WTC11 (cell line): ENCODE measurements at regions not wholly inside any gene's neighbourhood (a gene's known extent, or its start where the extent isn't known, plus 50 kb on each side); places are given as distances from the start of the nearest gene placed in this dataset.
A peak's percentile ranks its signal among the peaks of the same experiment; 100 is the strongest.

Experiments used
- ATAC-seq: fragments of 200-7000 bp; cut with Tn5 transposase; 2 replicates; pipeline ENCODE4 v1.10.0; 2021; ENCODE audit warnings: mild to moderate bottlenecking, moderate library complexity
- CTCF ChIA-PET: fragments of 300-600 bp; sonication (Branson Sonifier 250); formaldehyde crosslinking; loops from one replicate; lab custom pipeline; 2021; ENCODE audit warnings: antibody characterized with exemption; lab: Charles Lee
- POLR2A ChIA-PET: fragments of 350-600 bp; sonication (Branson Sonifier 250); formaldehyde crosslinking; loops from one replicate; lab custom pipeline; 2021; ENCODE audit warnings: antibody characterized with exemption; lab: Charles Lee
- DNase-seq: peaks from one replicate; pipeline ENCODE4 v3.0.0; 2021; ENCODE audit warnings: low spot score
- H3K27ac Mint-ChIP-seq: 2 replicates; pipeline ENCODE4 v1.8.0; 2021; ENCODE audit warnings: mixed read lengths
- H3K27me3 Mint-ChIP-seq: 2 replicates; pipeline ENCODE4 v1.8.0; 2021; ENCODE audit warnings: low read depth, mild to moderate bottlenecking, moderate library complexity, mixed read lengths
- H3K36me3 Mint-ChIP-seq: 2 replicates; pipeline ENCODE4 v1.8.0; 2021; ENCODE audit warnings: mixed read lengths
- H3K4me1 Mint-ChIP-seq: 2 replicates; pipeline ENCODE4 v1.8.0; 2022; ENCODE audit warnings: mixed read lengths
- H3K4me3 Mint-ChIP-seq: 2 replicates; pipeline ENCODE4 v1.8.0; 2021; ENCODE audit warnings: mild to moderate bottlenecking, moderate library complexity, mixed read lengths
- H3K9me3 Mint-ChIP-seq: 2 replicates; pipeline ENCODE4 v1.8.0; 2021; ENCODE audit warnings: mixed read lengths
- CREB1 ChIP-seq: sonication (generic); formaldehyde crosslinking; IDR thresholded peaks from 2 replicates; pipeline ENCODE4 v1.8.0; 2023; ENCODE audit warnings: mild to moderate bottlenecking, missing genetic modification reagents
- ERG ChIP-seq: fragments of 250-450 bp; sonication (Bioruptor Pico); IDR thresholded peaks from 2 replicates; pipeline ENCODE4 v1.8.0; 2021; ENCODE audit warnings: mild to moderate bottlenecking
- ESRRA ChIP-seq: sonication (generic); formaldehyde crosslinking; IDR thresholded peaks from 2 replicates; pipeline ENCODE4 v1.8.1; 2022; ENCODE audit warnings: mild to moderate bottlenecking, missing genetic modification reagents, borderline replicate concordance
- ETV6 ChIP-seq: sonication (generic); formaldehyde crosslinking; IDR thresholded peaks from 2 replicates; pipeline ENCODE4 v1.8.1; 2022; ENCODE audit warnings: mild to moderate bottlenecking, missing genetic modification reagents
- FOXP1 ChIP-seq: sonication (generic); formaldehyde crosslinking; IDR thresholded peaks from 2 replicates; pipeline ENCODE4 v1.8.0; 2022; ENCODE audit warnings: missing genetic modification reagents, mild to moderate bottlenecking, moderate library complexity, borderline replicate concordance
- HMGA2 ChIP-seq: fragments of 250-450 bp; sonication (Bioruptor Pico); IDR thresholded peaks from 2 replicates; pipeline ENCODE4 v1.4.0; 2021; ENCODE audit warnings: mild to moderate bottlenecking, moderate library complexity
- JUN ChIP-seq: sonication (generic); formaldehyde crosslinking; IDR thresholded peaks from 2 replicates; pipeline ENCODE4 v1.8.0; 2023; ENCODE audit warnings: mild to moderate bottlenecking, missing genetic modification reagents
- NFYB ChIP-seq: sonication (generic); formaldehyde crosslinking; conservative IDR thresholded peaks from 2 replicates; pipeline ENCODE4 v1.8.0; 2022; ENCODE audit warnings: low read depth, missing genetic modification reagents
- NR1H2 ChIP-seq: sonication (generic); formaldehyde crosslinking; IDR thresholded peaks from 2 replicates; pipeline ENCODE4 v1.9.0; 2021; ENCODE audit warnings: mild to moderate bottlenecking, moderate library complexity, missing genetic modification reagents
- PRDM15 ChIP-seq: sonication (generic); formaldehyde crosslinking; IDR thresholded peaks from 2 replicates; pipeline ENCODE4 v1.8.0; 2022; ENCODE audit warnings: missing genetic modification reagents
- PRRX2 ChIP-seq: fragments of 250-450 bp; sonication (Bioruptor Pico); IDR thresholded peaks from 2 replicates; pipeline ENCODE4 v1.8.0; 2021; ENCODE audit warnings: mild to moderate bottlenecking
- RELA ChIP-seq: sonication (generic); formaldehyde crosslinking; IDR thresholded peaks from 2 replicates; pipeline ENCODE4 v1.8.1; 2022; ENCODE audit warnings: missing genetic modification reagents, mild to moderate bottlenecking, borderline replicate concordance
- SOX15 ChIP-seq: fragments of 250-450 bp; sonication (Bioruptor Pico); IDR thresholded peaks from 2 replicates; pipeline ENCODE4 v1.9.0; 2021; ENCODE audit warnings: mild to moderate bottlenecking
- TCF7 ChIP-seq: sonication (generic); formaldehyde crosslinking; IDR thresholded peaks from 2 replicates; pipeline ENCODE4 v1.8.0; 2022; ENCODE audit warnings: mild to moderate bottlenecking, low read depth, missing genetic modification reagents, moderate library complexity
- TP53 ChIP-seq: sonication (generic); formaldehyde crosslinking; IDR thresholded peaks from 2 replicates; pipeline ENCODE4 v1.8.1; 2023; ENCODE audit warnings: mild to moderate bottlenecking, missing genetic modification reagents
- ZNF121 ChIP-seq: sonication (generic); formaldehyde crosslinking; IDR thresholded peaks from 2 replicates; pipeline ENCODE4 v1.8.0; 2023; ENCODE audit warnings: missing genetic modification reagents
- ZNF138 ChIP-seq: sonication (generic); formaldehyde crosslinking; conservative IDR thresholded peaks from 2 replicates; pipeline ENCODE4 v1.8.1; 2022; ENCODE audit warnings: mild to moderate bottlenecking, moderate library complexity, missing genetic modification reagents
- ZNF219 ChIP-seq: sonication (generic); formaldehyde crosslinking; IDR thresholded peaks from 2 replicates; pipeline ENCODE4 v1.8.0; 2023; ENCODE audit warnings: missing genetic modification reagents, mild to moderate bottlenecking, borderline replicate concordance
- ZNF232 ChIP-seq: sonication (generic); formaldehyde crosslinking; IDR thresholded peaks from 2 replicates; pipeline ENCODE4 v1.8.0; 2022; ENCODE audit warnings: mild to moderate bottlenecking, missing genetic modification reagents
- ZNF416 ChIP-seq: fragments of 250-450 bp; sonication (Bioruptor Pico); IDR thresholded peaks from 2 replicates; pipeline ENCODE4 v1.9.0; 2021; ENCODE audit warnings: mild to moderate bottlenecking, inconsistent platforms
- TF ChIP-seq, protein P1 (sequence below): sonication (generic); formaldehyde crosslinking; IDR thresholded peaks from 2 replicates; pipeline ENCODE4 v1.8.0; 2023; ENCODE audit warnings: missing genetic modification reagents, mild to moderate bottlenecking, borderline replicate concordance

GRCh38 chr7:54883576-54883975, 124.6 kb upstream of the SEC61G start (continued):
- TF ChIP-seq RELA (CRISPR knock-in tag) (no peak), CREB1 (CRISPR knock-in tag) (no peak), ZNF232 (CRISPR knock-in tag) (no peak)

- H3K4me3 Mint-ChIP-seq: no peak overlapping the region
- H3K27me3 Mint-ChIP-seq: peaks cover 10% of the 10 kb centered on the region
- H3K4me1 Mint-ChIP-seq: peaks cover 25% of the 10 kb centered on the region
- ChIA-PET CTCF (no interaction called here), POLR2A (no interaction called here)
- no peak for ATAC-seq
- no peak for DNase-seq
- no peaks in the 10 kb centered on the region for H3K36me3 Mint-ChIP-seq
- TF ChIP-seq PRRX2 (no peak), FOXP1 (no peak), ESRRA (CRISPR knock-in tag) (no peak), ZNF121 (CRISPR knock-in tag) (no peak), TCF7 (CRISPR knock-in tag) (no peak), SOX15 (CRISPR knock-in tag) (no peak), ERG (no peak), NR1H2 (no peak), ETV6 (CRISPR knock-in tag) (no peak), ZNF219 (CRISPR knock-in tag) (no peak), PRDM15 (CRISPR knock-in tag) (no peak)
- H3K27ac Mint-ChIP-seq: no peak overlapping the region
- H3K9me3 Mint-ChIP-seq: no peaks in the 10 kb centered on the region
Observed at GRCh38 chr7:54885285-54885684, 126.3 kb upstream of the SEC61G start.

DNA sequence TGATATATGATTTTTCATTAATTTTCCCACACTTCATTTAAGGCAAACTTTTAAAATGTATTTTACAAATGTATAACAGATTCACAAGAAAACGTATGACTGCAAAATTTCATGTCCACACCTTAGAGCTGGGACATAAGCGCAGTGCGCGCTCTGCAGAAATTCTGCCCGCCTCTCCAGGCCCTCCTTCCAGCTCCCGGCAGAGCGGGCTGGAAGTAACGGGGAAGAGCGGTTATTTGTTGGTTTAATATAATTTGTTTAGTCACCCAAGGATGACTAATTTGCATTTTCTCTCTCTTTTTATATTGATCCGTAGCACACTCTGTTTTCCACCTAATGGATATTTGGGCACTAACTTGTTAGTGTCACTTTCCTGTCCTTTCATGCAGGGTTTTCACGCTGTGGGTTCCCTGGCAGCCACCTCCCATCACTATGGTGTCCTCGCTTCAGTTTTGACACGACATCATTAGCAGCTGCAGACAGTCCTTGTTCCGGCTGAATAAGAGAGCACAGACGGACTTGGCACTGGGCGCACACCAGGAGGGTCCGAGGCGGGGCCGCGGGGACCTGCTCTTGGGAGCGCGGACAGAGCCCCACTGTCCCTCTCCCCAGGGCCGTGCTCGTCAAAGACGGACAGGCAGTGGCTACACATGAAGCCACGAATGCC, 129.2 kb upstream of the SEC61G start:
- no peaks in the 10 kb centered on the region for H3K36me3 Mint-ChIP-seq
- peaks cover 10% of the 10 kb centered on the region for H3K27me3 Mint-ChIP-seq
- ChIA-PET CTCF (interaction anchor here (1.5 kb wide), 1 partner anchor 366 kb away, joined by 6 read pairs; no protein-coding TSS in a partner anchor), POLR2A (interaction anchor here (0.5 kb wide), 1 partner anchor 26 kb away, joined by 3 read pairs; no protein-coding TSS in a partner anchor)
- TF ChIP-seq ZNF416 (CRISPR knock-in tag) (no peak), ZNF138 (no peak), TP53 (no peak), PRDM15 (CRISPR knock-in tag) (no peak), JUN (no peak), NFYB (no peak), HMGA2 (no peak)
- TF ChIP-seq, protein P1, sequence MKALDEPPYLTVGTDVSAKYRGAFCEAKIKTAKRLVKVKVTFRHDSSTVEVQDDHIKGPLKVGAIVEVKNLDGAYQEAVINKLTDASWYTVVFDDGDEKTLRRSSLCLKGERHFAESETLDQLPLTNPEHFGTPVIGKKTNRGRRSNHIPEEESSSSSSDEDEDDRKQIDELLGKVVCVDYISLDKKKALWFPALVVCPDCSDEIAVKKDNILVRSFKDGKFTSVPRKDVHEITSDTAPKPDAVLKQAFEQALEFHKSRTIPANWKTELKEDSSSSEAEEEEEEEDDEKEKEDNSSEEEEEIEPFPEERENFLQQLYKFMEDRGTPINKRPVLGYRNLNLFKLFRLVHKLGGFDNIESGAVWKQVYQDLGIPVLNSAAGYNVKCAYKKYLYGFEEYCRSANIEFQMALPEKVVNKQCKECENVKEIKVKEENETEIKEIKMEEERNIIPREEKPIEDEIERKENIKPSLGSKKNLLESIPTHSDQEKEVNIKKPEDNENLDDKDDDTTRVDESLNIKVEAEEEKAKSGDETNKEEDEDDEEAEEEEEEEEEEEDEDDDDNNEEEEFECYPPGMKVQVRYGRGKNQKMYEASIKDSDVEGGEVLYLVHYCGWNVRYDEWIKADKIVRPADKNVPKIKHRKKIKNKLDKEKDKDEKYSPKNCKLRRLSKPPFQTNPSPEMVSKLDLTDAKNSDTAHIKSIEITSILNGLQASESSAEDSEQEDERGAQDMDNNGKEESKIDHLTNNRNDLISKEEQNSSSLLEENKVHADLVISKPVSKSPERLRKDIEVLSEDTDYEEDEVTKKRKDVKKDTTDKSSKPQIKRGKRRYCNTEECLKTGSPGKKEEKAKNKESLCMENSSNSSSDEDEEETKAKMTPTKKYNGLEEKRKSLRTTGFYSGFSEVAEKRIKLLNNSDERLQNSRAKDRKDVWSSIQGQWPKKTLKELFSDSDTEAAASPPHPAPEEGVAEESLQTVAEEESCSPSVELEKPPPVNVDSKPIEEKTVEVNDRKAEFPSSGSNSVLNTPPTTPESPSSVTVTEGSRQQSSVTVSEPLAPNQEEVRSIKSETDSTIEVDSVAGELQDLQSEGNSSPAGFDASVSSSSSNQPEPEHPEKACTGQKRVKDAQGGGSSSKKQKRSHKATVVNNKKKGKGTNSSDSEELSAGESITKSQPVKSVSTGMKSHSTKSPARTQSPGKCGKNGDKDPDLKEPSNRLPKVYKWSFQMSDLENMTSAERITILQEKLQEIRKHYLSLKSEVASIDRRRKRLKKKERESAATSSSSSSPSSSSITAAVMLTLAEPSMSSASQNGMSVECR (CRISPR knock-in tag): no peak
- H3K9me3 Mint-ChIP-seq: no peaks in the 10 kb centered on the region
- DNase-seq: peak; percentile 38
- H3K4me1 Mint-ChIP-seq: peaks cover 7% of the 10 kb centered on the region
- no peak overlapping the region for H3K27ac Mint-ChIP-seq
- peak overlapping the region; percentile 74 for H3K4me3 Mint-ChIP-seq
- peak; percentile 87 for ATAC-seq
